ENCODE measurements at regions not wholly inside any gene's neighbourhood (a gene's known extent, or its start where the extent isn't known, plus 50 kb on each side); places are given as distances from the start of the nearest gene placed in this dataset.

DNA sequence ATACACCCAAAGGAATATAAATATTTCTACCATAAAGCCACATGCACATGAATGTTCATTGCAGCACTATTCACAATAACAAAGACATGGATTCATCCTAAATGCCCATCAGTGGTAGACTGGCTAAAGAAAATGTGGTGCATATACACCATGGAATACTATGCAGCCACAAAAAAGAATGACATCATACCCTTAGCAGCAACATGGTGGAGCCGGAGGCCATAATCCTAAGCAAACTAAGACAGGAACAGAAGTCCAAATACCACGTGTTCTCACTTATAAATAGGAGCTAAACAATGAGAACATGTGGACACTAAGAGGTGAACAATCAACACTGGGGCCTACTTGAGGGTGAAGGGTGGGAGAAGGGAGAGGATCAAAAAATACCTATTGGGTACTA lies 198.5 kb downstream of the BMP4 start:
- Mint-ChIP-seq H3K36me3 (ENCODE audit: low read depth) (no peaks in the 10 kb centered on the region), H3K4me3 (no peak overlapping the region)
- 94 to 97% methylated on average over 2 of the region's 2 CpGs for WGBS, 2 experiments (ENCODE audit: insufficient coverage in 1 of 2, insufficient read length in 1 of 2)

DNA sequence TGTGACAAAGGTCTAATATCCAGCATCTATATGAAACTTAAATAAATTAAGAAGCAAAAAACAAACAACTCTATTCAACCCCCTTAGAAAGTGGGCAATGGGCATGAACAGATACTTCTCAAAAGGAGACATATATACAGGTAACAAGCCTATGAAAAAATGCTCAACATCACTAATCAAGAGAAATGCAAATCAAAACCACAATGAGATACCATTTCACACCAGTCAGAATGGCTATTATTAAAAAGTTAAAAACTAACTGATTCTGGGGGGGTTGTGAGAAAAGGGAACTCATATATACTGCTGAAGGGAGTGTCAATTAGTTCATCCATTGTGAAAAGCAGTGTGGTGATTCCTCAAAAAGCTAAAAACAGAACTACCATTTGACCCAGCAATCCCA lies 198.9 kb downstream of the BMP4 start:
- Histone ChIP-seq H3K4me1 (ENCODE audit: control insufficient read depth, insufficient read depth, low read length) (no peaks in the 10 kb centered on the region), H3K9ac (ENCODE audit: extremely low read depth, low read length, poor library complexity, severe bottlenecking) (no peak overlapping the region), H3K36me3 (ENCODE audit: control insufficient read depth, insufficient read depth, low read length) (no peaks in the 10 kb centered on the region), H3K27ac (ENCODE audit: low read depth, low read length) (no peak overlapping the region), H3K4me3 (ENCODE audit: low read length) (no peak overlapping the region), H3K27me3 (ENCODE audit: control insufficient read depth, insufficient read depth, low read length, poor library complexity, severe bottlenecking) (no peaks in the 10 kb centered on the region), H3K9me3 (ENCODE audit: control insufficient read depth, low read length) (peaks cover 14% of the 10 kb centered on the region)
- Mint-ChIP-seq H3K36me3 (ENCODE audit: low read depth) (no peaks in the 10 kb centered on the region), H3K9me3 (peaks cover 19% of the 10 kb centered on the region), H3K27me3 (ENCODE audit: insufficient read depth) (no peaks in the 10 kb centered on the region), H3K4me1 (no peaks in the 10 kb centered on the region), H3K27ac (no peak overlapping the region), H3K4me3 (no peak overlapping the region)
- TF ChIP-seq, protein P1, sequence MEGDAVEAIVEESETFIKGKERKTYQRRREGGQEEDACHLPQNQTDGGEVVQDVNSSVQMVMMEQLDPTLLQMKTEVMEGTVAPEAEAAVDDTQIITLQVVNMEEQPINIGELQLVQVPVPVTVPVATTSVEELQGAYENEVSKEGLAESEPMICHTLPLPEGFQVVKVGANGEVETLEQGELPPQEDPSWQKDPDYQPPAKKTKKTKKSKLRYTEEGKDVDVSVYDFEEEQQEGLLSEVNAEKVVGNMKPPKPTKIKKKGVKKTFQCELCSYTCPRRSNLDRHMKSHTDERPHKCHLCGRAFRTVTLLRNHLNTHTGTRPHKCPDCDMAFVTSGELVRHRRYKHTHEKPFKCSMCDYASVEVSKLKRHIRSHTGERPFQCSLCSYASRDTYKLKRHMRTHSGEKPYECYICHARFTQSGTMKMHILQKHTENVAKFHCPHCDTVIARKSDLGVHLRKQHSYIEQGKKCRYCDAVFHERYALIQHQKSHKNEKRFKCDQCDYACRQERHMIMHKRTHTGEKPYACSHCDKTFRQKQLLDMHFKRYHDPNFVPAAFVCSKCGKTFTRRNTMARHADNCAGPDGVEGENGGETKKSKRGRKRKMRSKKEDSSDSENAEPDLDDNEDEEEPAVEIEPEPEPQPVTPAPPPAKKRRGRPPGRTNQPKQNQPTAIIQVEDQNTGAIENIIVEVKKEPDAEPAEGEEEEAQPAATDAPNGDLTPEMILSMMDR (conservative IDR thresholded peaks at IDR 0.05) = no peak
- no peak for DNase-seq

More for the DNA sequence above, 198.5 kb downstream of the BMP4 start:
- H3K9me3 Mint-ChIP-seq = peaks cover 19% of the 10 kb centered on the region
- H3K27me3 Mint-ChIP-seq (ENCODE audit: insufficient read depth) = no peaks in the 10 kb centered on the region
- H3K9me3 ChIP-seq (ENCODE audit: control insufficient read depth, low read length) = peaks cover 14% of the 10 kb centered on the region
- no peak overlapping the region for H3K27ac ChIP-seq (ENCODE audit: low read depth, low read length)
- H3K36me3 ChIP-seq (ENCODE audit: control insufficient read depth, insufficient read depth, low read length) = no peaks in the 10 kb centered on the region
- H3K4me1 Mint-ChIP-seq = no peaks in the 10 kb centered on the region
- H3K27me3 ChIP-seq (ENCODE audit: control insufficient read depth, insufficient read depth, low read length, poor library complexity, severe bottlenecking) = no peaks in the 10 kb centered on the region
- TF ChIP-seq, protein P1 (conservative IDR thresholded peaks at IDR 0.05) = no peak
- no peaks in the 10 kb centered on the region for H3K4me1 ChIP-seq (ENCODE audit: control insufficient read depth, insufficient read depth, low read length)
- H3K9ac ChIP-seq (ENCODE audit: extremely low read depth, low read length, poor library complexity, severe bottlenecking) = no peak overlapping the region
- no peak overlapping the region for H3K4me3 ChIP-seq (ENCODE audit: low read length)
- no peak overlapping the region for H3K27ac Mint-ChIP-seq
- no peak for DNase-seq

DNA sequence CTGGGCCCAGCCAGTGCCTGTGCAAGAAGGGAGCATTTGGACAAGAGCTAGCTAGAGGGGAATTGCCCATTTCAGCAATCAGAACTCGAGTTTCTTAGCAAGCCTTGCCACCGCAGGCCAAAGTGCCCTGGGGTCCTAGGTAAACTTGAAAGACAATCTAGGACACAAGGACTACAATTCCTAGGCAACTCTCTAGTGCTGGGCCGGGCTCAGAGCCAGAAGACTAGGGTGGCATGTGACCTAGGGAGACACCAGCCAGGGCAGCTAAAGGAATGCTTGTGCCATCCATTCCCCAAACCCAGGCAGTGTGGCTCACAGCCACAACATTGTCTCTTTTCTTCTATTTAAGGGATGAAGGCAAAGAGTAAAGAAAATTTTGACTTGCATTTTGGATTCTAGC lies 205.0 kb downstream of the BMP4 start:
- Histone ChIP-seq H3K4me1 (ENCODE audit: control insufficient read depth, insufficient read depth, low read length) (no peaks in the 10 kb centered on the region), H3K36me3 (ENCODE audit: control insufficient read depth, insufficient read depth, low read length) (no peaks in the 10 kb centered on the region), H3K27me3 (ENCODE audit: control insufficient read depth, insufficient read depth, low read length, poor library complexity, severe bottlenecking) (no peaks in the 10 kb centered on the region), H3K9me3 (ENCODE audit: control insufficient read depth, low read length) (peaks cover 14% of the 10 kb centered on the region), H3K9ac (ENCODE audit: extremely low read depth, low read length, poor library complexity, severe bottlenecking) (no peak overlapping the region), H3K27ac (ENCODE audit: low read depth, low read length) (no peak overlapping the region), H3K4me3 (ENCODE audit: low read length) (no peak overlapping the region)
- no peaks in the 10 kb centered on the region for H3K27me3 Mint-ChIP-seq (ENCODE audit: insufficient read depth)
- no peaks in the 10 kb centered on the region for H3K36me3 Mint-ChIP-seq (ENCODE audit: low read depth)
- TF ChIP-seq, protein P1 (conservative IDR thresholded peaks at IDR 0.05) = no peak
- H3K4me1 Mint-ChIP-seq = no peaks in the 10 kb centered on the region
- no peak for DNase-seq
- H3K27ac Mint-ChIP-seq = no peak overlapping the region
- 92 to 97% methylated on average over 2 to 3 of the region's 3 CpGs for WGBS, 2 experiments (ENCODE audit: insufficient coverage in 1 of 2, insufficient read length in 1 of 2)
- H3K4me3 Mint-ChIP-seq = no peak overlapping the region
- peaks cover 19% of the 10 kb centered on the region for H3K9me3 Mint-ChIP-seq
